ENCODE measurements at regions not wholly inside any gene's neighbourhood (a gene's known extent, or its start where the extent isn't known, plus 50 kb on each side); places are given as distances from the start of the nearest gene placed in this dataset.
"Not testable (repeated sequence)": the region's sequence is repeated elsewhere in the genome, so short reads cannot be mapped to it uniquely, and the experiment has no call there.

GRCh38 chr4:120314969-120315368 is 248.3 kb upstream of the MAD2L1 start:
- no peak for DNase-seq (ENCODE audit: low read depth)

- no peak for DNase-seq (ENCODE audit: low read depth)
These were observed 238.2 kb upstream of the MAD2L1 start for GRCh38 chr4:120304801-120305200.

- no peak for DNase-seq (ENCODE audit: low read depth)
These were observed 233.0 kb upstream of the MAD2L1 start for GRCh38 chr4:120299631-120300030.

- DNase-seq (ENCODE audit: low read depth) = peak; percentile 12
These were observed 226.7 kb upstream of the MAD2L1 start for GRCh38 chr4:120293341-120293740.

GRCh38 chr4:120291541-120291940 is 224.9 kb upstream of the MAD2L1 start:
- no peak for DNase-seq (ENCODE audit: low read depth)

GRCh38 chr4:120290553-120290952 is 223.9 kb upstream of the MAD2L1 start:
- no peak for DNase-seq (ENCODE audit: low read depth)

- no peak for DNase-seq (ENCODE audit: low read depth)
These were observed 220.2 kb upstream of the MAD2L1 start for GRCh38 chr4:120286813-120287212.

GRCh38 chr4:120281581-120281980 is 214.9 kb upstream of the MAD2L1 start:
- no peak for DNase-seq (ENCODE audit: low read depth)

- no peak for DNase-seq (ENCODE audit: low read depth)
These were observed 210.7 kb upstream of the MAD2L1 start for GRCh38 chr4:120277391-120277790.

- no peak for DNase-seq (ENCODE audit: low read depth)
These were observed 200.0 kb upstream of the MAD2L1 start for GRCh38 chr4:120266602-120267001.

GRCh38 chr4:120263618-120264017 is 197.0 kb upstream of the MAD2L1 start:
- no peak for DNase-seq (ENCODE audit: low read depth)

GRCh38 chr4:120261117-120261516 is 194.5 kb upstream of the MAD2L1 start:
- no peak for DNase-seq (ENCODE audit: low read depth)

- not testable (repeated sequence) for DNase-seq (ENCODE audit: low read depth)
These were observed 189.6 kb upstream of the MAD2L1 start for GRCh38 chr4:120256112-120256775.

- no peak for DNase-seq (ENCODE audit: low read depth)
These were observed 171.8 kb upstream of the MAD2L1 start for GRCh38 chr4:120238277-120238973.

- no peak for DNase-seq (ENCODE audit: low read depth)
These were observed 170.2 kb upstream of the MAD2L1 start for GRCh38 chr4:120236873-120237272.

GRCh38 chr4:120232050-120232449 is 165.4 kb upstream of the MAD2L1 start:
- no peak for DNase-seq (ENCODE audit: low read depth)

GRCh38 chr4:120228086-120228485 is 161.4 kb upstream of the MAD2L1 start:
- DNase-seq (ENCODE audit: low read depth) = peak; percentile 7

GRCh38 chr4:120227554-120227953 is 160.9 kb upstream of the MAD2L1 start:
- no peak for DNase-seq (ENCODE audit: low read depth)

GRCh38 chr4:120225527-120225926 is 158.9 kb upstream of the MAD2L1 start:
- no peak for DNase-seq (ENCODE audit: low read depth)

GRCh38 chr4:120218981-120219380 is 152.3 kb upstream of the MAD2L1 start:
- peak; percentile 21 for DNase-seq (ENCODE audit: low read depth)

- no peak for DNase-seq (ENCODE audit: low read depth)
These were observed 148.7 kb upstream of the MAD2L1 start for GRCh38 chr4:120215350-120215749.

GRCh38 chr4:120211408-120212015 is 144.9 kb upstream of the MAD2L1 start:
- no peak for DNase-seq (ENCODE audit: low read depth)

- no peak for DNase-seq (ENCODE audit: low read depth)
These were observed 143.1 kb upstream of the MAD2L1 start for GRCh38 chr4:120209706-120210105.
